AG09319 (cell line): ENCODE measurements at regions not wholly inside any gene's neighbourhood (a gene's known extent, or its start where the extent isn't known, plus 50 kb on each side); places are given as distances from the start of the nearest gene placed in this dataset.

Experiments used
- DNase-seq: peaks from one replicate; pipeline ENCODE4 v3.0.0-alpha.2; 2010; ENCODE audit warnings: low read depth; ENCODE audit errors: extremely low read depth
- CTCF ChIP-seq: IDR thresholded peaks from 2 replicates; pipeline ENCODE4 v1.5.1; 2011; ENCODE audit warnings: low read depth, mild to moderate bottlenecking, inconsistent platforms, low read length, moderate library complexity

- no peak for DNase-seq
- no peak for TF ChIP-seq CTCF
Observed at GRCh38 chr5:118692811-118693342, 295.5 kb downstream of the DTWD2 start.

- DNase-seq = no peak
Observed at GRCh38 chr5:118687661-118688621, 300.4 kb downstream of the DTWD2 start.

GRCh38 chr5:118687100-118687499 is 301.2 kb downstream of the DTWD2 start:
- DNase-seq = no peak
- TF ChIP-seq CTCF = no peak

More at GRCh38 chr5:118687661-118688621, 300.4 kb downstream of the DTWD2 start:
- TF ChIP-seq CTCF = no peak

- no peak for DNase-seq
- TF ChIP-seq CTCF = no peak
Observed at GRCh38 chr5:118681655-118682054, 306.7 kb downstream of the DTWD2 start.

- DNase-seq = no peak
- no peak for TF ChIP-seq CTCF
Observed at GRCh38 chr5:118679264-118679940, 308.9 kb downstream of the DTWD2 start.

GRCh38 chr5:118678746-118679145 is 309.6 kb downstream of the DTWD2 start:
- no peak for DNase-seq

More at GRCh38 chr5:118678746-118679145, 309.6 kb downstream of the DTWD2 start:
- no peak for TF ChIP-seq CTCF
